ENCODE measurements at regions not wholly inside any gene's neighbourhood (a gene's known extent, or its start where the extent isn't known, plus 50 kb on each side); places are given as distances from the start of the nearest gene placed in this dataset.

GRCh38 chr1:118744420-118744819, 243.7 kb downstream of the TBX15 start:
- TF ChIP-seq EZH2phosphoT487 (IDR thresholded peaks at IDR 0.05; ENCODE audit: insufficient read depth, low read depth) = no peak
- no peak for TF ChIP-seq EZH2 (IDR thresholded peaks at IDR 0.05; ENCODE audit: insufficient read depth, poor library complexity, severe bottlenecking)

Measured in GM23248 (cell line).